ENCODE measurements at regions not wholly inside any gene's neighbourhood (a gene's known extent, or its start where the extent isn't known, plus 50 kb on each side); places are given as distances from the start of the nearest gene placed in this dataset.

- no peak for TF ChIP-seq EZH2 (IDR thresholded peaks at IDR 0.05)
- TF ChIP-seq CTCF (IDR thresholded peaks at IDR 0.05): no peak
Observed at GRCh38 chr3:21105784-21106183, 645.2 kb downstream of the ZNF385D start.
